Fibroblast of lung (primary cell): ENCODE measurements at regions not wholly inside any gene's neighbourhood (a gene's known extent, or its start where the extent isn't known, plus 50 kb on each side); places are given as distances from the start of the nearest gene placed in this dataset.

Source experiments
- EZH2 ChIP-seq: IDR thresholded peaks from 2 replicates; pipeline ENCODE4 v1.5.1; 2012; ENCODE audit warnings: low read length, control low read depth, mild to moderate bottlenecking; ENCODE audit errors: missing control alignments
- TF ChIP-seq, protein P1 (sequence below), 2 donors: IDR thresholded peaks in 1 of 2; conservative IDR thresholded peaks in 1 of 2; 1 replicate in 1 of 2; 2 replicates in 1 of 2; pipeline ENCODE4 v1.5.1; 2011 to 2012; ENCODE audit warnings: low read length in 2 of 2, control low read depth in 1 of 2, inconsistent platforms in 1 of 2, low read depth in 1 of 2, mild to moderate bottlenecking in 1 of 2

- TF ChIP-seq, protein P1, sequence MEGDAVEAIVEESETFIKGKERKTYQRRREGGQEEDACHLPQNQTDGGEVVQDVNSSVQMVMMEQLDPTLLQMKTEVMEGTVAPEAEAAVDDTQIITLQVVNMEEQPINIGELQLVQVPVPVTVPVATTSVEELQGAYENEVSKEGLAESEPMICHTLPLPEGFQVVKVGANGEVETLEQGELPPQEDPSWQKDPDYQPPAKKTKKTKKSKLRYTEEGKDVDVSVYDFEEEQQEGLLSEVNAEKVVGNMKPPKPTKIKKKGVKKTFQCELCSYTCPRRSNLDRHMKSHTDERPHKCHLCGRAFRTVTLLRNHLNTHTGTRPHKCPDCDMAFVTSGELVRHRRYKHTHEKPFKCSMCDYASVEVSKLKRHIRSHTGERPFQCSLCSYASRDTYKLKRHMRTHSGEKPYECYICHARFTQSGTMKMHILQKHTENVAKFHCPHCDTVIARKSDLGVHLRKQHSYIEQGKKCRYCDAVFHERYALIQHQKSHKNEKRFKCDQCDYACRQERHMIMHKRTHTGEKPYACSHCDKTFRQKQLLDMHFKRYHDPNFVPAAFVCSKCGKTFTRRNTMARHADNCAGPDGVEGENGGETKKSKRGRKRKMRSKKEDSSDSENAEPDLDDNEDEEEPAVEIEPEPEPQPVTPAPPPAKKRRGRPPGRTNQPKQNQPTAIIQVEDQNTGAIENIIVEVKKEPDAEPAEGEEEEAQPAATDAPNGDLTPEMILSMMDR (conservative IDR thresholded peaks at IDR 0.05 in 1 of 2, IDR thresholded peaks at IDR 0.05 in 1 of 2; ENCODE audit: low read depth in 1 of 2, low read length in 2 of 2), result peak; percentile 74 to 90
- no peak for TF ChIP-seq EZH2
Observed at GRCh38 chr12:14256555-14257169, 108.8 kb upstream of the ATF7IP start.
